Rectal smooth muscle tissue (tissue), 1 donor: ENCODE measurements at regions not wholly inside any gene's neighbourhood (a gene's known extent, or its start where the extent isn't known, plus 50 kb on each side); places are given as distances from the start of the nearest gene placed in this dataset.

Experiments used
- H3K27ac ChIP-seq: one replicate; pipeline ENCODE4 v1.7.0; 2013; ENCODE audit warnings: low read depth, low read length, inconsistent platforms
- H3K27me3 ChIP-seq: one replicate; pipeline ENCODE4 v1.7.0; 2013; ENCODE audit warnings: low read length; ENCODE audit not compliant: control insufficient read depth, insufficient read depth
- H3K36me3 ChIP-seq: one replicate; pipeline ENCODE4 v1.7.0; 2013; ENCODE audit warnings: low read length; ENCODE audit not compliant: control insufficient read depth, insufficient read depth
- H3K4me1 ChIP-seq: one replicate; pipeline ENCODE4 v1.7.0; 2013; ENCODE audit warnings: low read length; ENCODE audit not compliant: control insufficient read depth, insufficient read depth
- H3K4me3 ChIP-seq: one replicate; pipeline ENCODE4 v1.7.0; 2013; ENCODE audit warnings: low read length
- H3K9ac ChIP-seq: one replicate; pipeline ENCODE4 v1.7.0; 2013; ENCODE audit warnings: low read length

DNA sequence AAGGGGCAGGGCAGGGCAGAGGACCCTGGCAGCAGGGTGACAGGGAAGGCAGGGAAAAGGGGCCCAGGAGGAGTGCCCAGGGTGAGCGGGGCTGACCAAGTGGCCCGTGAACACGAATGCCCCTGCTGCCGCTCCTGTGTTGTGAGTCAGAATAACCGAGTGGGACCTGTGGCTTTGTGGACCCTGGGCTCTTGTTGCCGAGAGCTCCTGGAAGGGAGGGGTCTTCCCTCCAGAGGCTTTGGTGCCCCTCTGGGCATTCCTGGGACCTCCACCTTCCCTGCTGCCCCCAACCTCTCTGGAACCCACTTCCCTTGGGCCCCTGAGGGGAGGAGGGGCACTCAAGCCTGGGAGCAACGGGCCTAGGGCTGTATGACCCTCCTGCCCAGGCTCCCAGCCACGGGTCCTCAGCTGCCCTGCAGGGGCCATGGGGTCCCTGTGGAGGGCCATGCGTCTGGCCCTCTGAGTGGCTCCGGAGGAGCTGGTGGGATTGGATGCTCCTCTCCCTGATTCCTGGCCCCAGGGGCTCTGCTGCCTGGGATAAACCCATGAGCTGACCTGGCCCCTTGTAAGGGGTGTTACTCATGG, 319.4 kb downstream of the TMEM121 start:
- Histone ChIP-seq H3K4me1 (no peaks in the 10 kb centered on the region), H3K36me3 (no peaks in the 10 kb centered on the region), H3K9ac (no peak overlapping the region), H3K4me3 (no peak overlapping the region), H3K27me3 (no peaks in the 10 kb centered on the region), H3K27ac (no peak overlapping the region)

DNA sequence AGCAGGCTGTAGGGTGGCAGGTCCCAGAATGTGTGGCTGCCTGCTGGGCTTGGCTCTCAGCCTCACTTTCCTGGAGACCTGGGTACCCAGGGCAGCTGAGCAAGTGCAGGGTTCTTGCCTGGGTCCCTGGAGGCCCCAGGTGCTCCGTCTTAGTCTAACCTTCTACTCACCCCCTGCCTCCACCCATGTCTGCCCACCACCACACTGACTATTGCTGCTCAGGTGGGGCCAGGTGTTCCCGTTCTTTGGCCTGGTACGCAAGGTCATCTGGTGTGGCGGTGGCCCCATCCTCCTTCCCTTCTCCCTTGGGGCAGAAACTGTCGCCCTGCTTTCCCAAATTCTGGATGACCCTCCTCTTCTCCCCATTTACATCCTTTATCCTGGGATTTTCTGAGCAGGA, 319.9 kb downstream of the TMEM121 start:
- Histone ChIP-seq H3K4me3 (no peak overlapping the region), H3K9ac (no peak overlapping the region), H3K4me1 (no peaks in the 10 kb centered on the region), H3K27ac (no peak overlapping the region), H3K36me3 (no peaks in the 10 kb centered on the region), H3K27me3 (no peaks in the 10 kb centered on the region)

DNA sequence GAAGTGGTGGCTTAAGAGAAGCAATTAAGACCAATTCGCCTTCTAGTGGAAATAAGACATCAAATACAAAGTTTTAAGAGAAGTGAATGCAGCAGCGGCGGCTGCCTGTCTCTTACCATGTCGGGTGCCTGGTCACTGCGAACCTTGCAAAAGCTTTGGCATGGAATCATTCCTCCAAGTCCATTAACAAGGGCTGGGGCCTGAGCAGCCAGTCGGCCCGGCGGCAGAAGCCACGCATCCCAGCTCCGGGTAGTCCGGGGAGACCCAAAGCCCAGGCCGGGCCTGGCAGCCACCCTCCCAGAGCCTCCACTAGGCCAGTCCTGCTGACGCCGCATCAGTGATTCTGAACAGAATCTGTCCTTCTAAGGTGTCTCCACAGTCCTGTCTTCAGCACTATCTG, 321.0 kb downstream of the TMEM121 start:
- Histone ChIP-seq H3K4me3 (no peak overlapping the region), H3K27ac (no peak overlapping the region), H3K27me3 (no peaks in the 10 kb centered on the region), H3K36me3 (no peaks in the 10 kb centered on the region), H3K4me1 (no peaks in the 10 kb centered on the region), H3K9ac (no peak overlapping the region)

GRCh38 chr14:105848570-105848969, 322.2 kb downstream of the TMEM121 start:
- no peak overlapping the region for H3K4me3 ChIP-seq
- H3K4me1 ChIP-seq, result no peaks in the 10 kb centered on the region
- no peaks in the 10 kb centered on the region for H3K27me3 ChIP-seq
- no peak overlapping the region for H3K27ac ChIP-seq
- H3K9ac ChIP-seq, result no peak overlapping the region
- H3K36me3 ChIP-seq, result no peaks in the 10 kb centered on the region

- H3K27me3 ChIP-seq, result no peaks in the 10 kb centered on the region
- no peaks in the 10 kb centered on the region for H3K36me3 ChIP-seq
- no peak overlapping the region for H3K4me3 ChIP-seq
- no peak overlapping the region for H3K9ac ChIP-seq
- H3K4me1 ChIP-seq, result no peaks in the 10 kb centered on the region
- H3K27ac ChIP-seq, result no peak overlapping the region
These were observed 323.7 kb downstream of the TMEM121 start for GRCh38 chr14:105849933-105850626.

GRCh38 chr14:105850853-105851581, 324.6 kb downstream of the TMEM121 start:
- Histone ChIP-seq H3K36me3 (no peaks in the 10 kb centered on the region), H3K9ac (no peak overlapping the region), H3K4me1 (no peaks in the 10 kb centered on the region), H3K27ac (no peak overlapping the region), H3K27me3 (no peaks in the 10 kb centered on the region), H3K4me3 (no peak overlapping the region)

DNA sequence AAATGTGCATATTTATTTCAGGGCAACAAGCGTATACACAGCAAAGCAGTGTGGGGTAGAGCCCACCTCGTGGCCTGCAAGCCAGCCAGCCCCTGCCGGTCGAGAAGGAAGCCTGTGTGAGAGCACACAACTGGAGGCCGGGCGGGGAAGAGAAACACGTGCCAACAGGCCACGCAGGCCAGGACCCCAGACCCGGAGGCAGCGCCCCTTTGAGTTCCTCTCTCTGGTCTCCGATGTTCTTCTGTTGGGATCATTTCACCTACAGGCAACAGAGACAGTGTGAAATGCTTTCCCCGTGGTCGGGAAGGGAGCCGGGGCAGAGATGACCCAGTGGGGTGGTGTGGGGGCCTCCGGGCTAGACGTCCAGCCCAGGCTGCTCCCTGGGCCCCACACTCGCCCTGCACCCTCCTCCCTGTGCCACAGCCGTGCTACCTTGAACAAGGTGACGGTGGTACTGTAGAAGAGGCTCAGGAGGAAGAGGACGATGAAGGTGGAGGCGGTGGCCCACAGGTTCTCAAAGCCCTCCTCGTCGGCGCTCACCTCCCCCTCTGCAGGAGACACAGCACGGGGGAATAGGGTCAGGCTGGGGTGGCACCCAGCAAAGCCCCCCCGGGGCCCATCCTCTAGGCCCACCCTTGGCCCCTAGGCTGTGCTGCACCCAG, 325.5 kb downstream of the TMEM121 start:
- Histone ChIP-seq H3K4me3 (no peak overlapping the region), H3K36me3 (no peaks in the 10 kb centered on the region), H3K4me1 (no peaks in the 10 kb centered on the region), H3K27me3 (no peaks in the 10 kb centered on the region), H3K9ac (no peak overlapping the region), H3K27ac (no peak overlapping the region)

DNA sequence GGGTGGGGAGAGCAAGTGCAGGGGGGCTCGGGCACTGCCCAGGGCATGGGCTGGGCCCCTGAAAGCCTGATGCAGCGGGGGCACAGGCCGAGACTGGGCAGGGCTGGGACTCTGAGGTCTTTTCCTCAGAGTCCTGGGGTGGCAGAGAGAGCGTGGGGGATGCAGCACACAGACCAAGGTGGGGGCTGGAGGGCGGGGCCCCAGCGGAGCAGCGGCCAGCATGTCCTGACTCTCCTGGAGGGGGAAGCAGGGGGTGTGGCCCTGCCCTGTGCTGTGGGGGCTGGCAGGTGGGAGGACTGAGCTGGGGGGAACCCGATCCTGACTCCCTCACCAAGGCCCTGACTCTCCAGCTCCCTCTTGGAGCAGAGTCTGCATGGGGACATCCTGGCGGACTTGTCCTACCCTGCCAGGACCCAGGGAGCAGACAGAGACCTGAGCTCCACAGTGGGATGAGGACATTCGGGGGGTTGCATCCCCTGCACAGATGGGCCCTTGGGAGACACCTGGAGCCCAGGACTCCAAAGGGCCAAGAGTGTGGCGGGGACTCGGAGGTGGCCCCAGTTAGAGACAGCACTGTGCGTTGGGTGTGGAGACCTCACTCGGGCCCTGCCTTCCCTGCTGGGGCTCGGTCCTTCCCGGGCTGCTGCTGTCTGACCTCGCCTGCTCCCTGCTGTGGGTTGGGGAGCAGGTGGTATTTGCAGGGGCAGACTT, 326.1 kb downstream of the TMEM121 start:
- Histone ChIP-seq H3K36me3 (no peaks in the 10 kb centered on the region), H3K27me3 (no peaks in the 10 kb centered on the region), H3K27ac (no peak overlapping the region), H3K4me1 (no peaks in the 10 kb centered on the region), H3K4me3 (no peak overlapping the region), H3K9ac (no peak overlapping the region)

DNA sequence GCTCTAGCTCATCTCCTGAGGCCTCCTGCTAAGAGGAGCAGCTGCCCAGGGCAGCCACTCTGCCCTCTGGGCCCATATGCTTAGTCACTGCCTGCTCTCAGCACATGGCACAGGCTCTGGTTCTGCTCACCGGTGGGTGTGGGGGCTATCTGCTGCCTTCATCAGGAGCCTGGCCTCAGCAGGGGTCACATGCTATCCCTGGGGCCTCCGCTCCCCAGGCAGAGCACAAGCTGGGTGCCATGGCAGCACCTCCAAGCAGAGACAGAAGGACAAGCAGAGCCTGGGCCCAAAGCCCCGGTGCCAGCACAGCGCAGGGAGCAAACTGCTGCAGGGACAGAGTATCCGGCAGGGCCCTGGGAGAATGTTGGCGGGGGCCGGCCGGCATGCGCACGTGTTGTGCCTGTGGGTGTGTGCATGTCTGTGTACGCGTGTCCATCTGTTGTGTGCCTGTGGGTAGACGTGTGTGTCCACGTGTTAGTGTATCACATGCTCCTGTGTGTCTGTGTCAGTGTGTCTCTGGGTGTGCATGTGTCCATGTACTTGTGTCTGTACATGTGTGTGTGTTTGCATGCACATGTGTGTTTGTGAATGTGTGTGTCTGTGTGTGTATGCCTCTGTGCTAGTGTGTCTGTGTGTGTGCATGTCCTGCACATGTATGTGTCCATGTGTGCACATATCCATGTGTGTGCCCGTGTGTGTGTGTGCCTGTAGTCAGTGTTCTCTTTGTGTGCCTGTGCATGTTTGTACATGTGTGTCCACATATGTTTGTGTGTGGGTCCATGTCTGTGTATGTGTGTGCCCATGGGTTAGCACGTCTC, 326.9 kb downstream of the TMEM121 start:
- Histone ChIP-seq H3K27ac (no peak overlapping the region), H3K4me3 (no peak overlapping the region), H3K27me3 (no peaks in the 10 kb centered on the region), H3K36me3 (no peaks in the 10 kb centered on the region), H3K4me1 (no peaks in the 10 kb centered on the region), H3K9ac (no peak overlapping the region)

- Histone ChIP-seq H3K36me3 (no peaks in the 10 kb centered on the region), H3K9ac (no peak overlapping the region), H3K27me3 (no peaks in the 10 kb centered on the region), H3K27ac (no peak overlapping the region), H3K4me1 (no peaks in the 10 kb centered on the region), H3K4me3 (no peak overlapping the region)
These were observed 327.7 kb downstream of the TMEM121 start for GRCh38 chr14:105853907-105854599.

DNA sequence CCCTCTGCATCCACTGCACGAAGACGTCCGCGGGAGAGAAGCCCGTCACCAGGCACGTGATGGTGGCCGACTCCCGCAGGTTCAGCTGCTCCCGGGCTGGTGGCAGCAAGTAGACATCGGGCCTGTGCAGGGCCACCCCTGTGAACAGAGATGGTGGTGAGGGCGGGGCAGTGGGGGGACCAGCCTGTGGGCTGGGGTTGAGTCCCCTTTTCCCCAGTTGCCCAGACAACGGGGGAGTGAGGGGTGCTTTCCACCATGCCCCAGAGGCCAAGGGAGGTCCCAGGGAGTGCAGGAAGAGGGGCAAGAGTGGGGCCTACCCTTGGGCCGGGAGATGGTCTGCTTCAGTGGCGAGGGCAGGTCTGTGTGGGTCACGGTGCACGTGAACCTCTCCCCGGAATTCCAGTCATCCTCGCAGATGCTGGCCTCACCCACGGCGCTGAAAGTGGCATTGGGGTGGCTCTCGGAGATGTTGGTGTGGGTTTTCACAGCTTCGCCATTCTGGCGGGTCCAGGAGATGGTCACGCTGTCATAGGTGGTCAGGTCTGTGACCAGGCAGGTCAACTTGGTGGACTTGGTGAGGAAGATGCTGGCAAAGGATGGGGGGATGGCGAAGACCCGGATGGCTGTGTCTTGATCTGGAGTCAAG, 328.3 kb downstream of the TMEM121 start:
- H3K4me1 ChIP-seq, result no peaks in the 10 kb centered on the region
- H3K9ac ChIP-seq, result no peak overlapping the region
- H3K4me3 ChIP-seq, result no peak overlapping the region
- H3K27ac ChIP-seq, result no peak overlapping the region
- no peaks in the 10 kb centered on the region for H3K27me3 ChIP-seq
- no peaks in the 10 kb centered on the region for H3K36me3 ChIP-seq
